NCI-H187 (cell line): ENCODE measurements at regions not wholly inside any gene's neighbourhood (a gene's known extent, or its start where the extent isn't known, plus 50 kb on each side); places are given as distances from the start of the nearest gene placed in this dataset.

ENCODE experiments used
- DNase-seq, 2 experiments: peaks; one replicate each; lab custom pipeline; 2025; lab: John Stamatoyannopoulos, UW

DNA sequence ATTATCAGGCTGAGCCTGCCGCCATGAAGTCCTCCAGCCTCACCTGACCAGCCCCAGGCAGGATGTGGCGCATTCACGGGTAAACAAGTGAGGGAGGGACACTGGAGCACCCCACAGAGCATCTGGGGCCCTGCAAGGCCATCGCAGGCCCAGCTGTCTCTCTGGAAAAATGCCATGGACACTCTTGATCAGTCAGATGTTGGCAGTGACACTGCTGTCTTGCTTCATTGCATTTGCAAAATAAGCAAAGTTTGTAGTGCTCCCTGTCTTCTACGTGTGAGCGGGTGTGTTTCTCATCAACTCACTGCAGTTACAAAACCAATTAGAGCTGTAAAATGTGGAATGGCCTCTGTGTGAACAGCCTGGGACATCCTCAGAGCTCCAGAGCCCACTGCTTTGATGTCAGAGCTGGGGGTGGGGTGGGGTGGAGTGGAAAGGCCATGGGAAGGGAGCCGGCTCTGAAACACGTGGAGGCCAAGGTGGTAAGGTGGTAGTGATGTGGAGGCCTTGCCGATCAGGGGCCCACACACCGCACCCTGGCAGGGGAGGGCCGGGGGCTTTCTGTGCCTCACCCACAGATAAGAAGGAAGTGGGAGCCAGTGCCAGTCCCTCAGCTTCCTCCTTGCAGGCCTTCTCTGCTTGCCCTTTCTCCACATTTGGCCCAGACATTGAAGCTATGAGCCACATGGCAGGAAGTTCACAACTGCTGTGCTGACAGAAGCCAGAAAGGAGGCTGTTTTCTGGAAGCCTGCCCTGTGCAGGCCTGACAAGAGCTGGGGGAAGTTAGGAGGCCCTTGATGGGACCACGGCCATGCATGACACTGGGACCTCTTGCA, 254.9 kb downstream of the RHOU start:
- DNase-seq, result no peak

DNA sequence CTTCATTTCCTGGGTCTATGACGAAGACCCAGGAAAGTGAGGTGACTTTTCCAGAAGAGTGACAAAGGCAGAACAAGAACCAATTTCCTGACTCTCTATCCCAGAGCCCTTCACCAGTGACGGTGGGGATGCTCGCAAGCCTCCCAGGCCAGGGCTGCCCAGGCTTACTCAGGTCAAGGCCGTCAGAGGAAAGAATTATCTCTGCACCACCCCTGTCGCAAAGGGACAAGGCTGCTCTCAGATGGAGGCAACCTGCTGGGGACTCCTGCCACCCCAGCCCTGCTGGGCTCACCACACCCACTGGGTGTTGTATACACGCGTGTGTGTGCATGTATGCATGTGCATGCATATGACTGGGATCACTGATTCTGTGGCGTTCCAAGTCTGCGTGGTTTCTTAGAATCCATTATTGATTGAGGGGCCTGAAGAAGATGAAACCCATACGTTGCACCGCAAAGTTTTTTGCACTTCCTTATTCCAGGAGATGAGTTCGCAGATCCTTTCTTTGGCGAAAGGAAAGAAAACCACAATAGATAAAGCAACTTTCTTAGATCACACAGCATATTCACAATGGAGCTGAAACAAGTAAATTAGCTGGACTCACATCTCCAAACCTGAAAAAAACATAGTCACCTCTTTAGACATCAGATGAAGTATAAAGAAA, 255.8 kb downstream of the RHOU start:
- no peak for DNase-seq

DNA sequence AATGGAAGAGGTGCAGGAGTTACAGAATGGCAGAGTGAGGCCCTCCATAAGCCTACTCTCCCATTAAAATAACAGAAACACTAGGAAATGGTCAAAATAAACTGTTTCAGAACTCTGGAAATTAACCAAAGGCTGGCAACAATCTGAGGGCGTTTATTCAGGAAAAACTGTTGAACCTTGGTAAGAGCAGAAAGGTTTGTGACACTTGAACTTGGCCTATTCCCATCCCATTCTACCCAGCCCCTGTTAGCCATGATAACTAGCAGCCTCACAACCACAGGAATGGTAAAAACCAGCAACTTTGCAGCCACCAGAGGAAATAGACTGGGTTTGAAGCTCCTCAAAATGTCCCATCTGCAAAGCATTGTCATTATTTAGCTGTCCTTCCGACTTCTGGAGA, 256.8 kb downstream of the RHOU start:
- DNase-seq, result no peak

DNA sequence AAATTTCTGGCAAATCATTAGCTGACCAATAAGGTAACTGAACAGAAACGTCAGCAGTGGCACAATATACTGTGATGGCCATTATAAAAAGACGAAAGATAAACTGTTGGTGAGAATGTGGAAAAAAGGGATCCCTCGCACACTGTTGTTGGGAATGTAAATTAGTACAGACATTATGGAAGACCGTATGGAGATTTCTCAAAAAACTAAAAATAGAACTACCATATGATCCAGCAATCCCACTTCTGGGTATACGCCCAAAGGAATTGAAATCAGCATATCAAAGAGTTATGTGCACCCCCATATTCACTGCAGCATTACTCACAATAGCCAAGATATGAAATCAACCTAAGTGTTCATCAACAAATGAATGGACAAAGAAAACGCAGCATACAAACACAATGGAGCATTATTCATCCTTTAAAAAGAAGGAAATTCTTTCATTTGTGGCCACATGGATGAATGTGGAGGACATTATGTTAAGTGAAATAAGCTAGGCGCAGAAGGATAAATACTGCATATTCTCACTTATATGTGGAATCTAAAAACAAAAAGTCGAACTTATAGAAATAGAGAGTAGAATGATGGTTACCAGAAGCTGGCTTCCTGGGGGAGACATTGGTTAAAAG, 257.7 kb downstream of the RHOU start:
- DNase-seq, result no peak

DNA sequence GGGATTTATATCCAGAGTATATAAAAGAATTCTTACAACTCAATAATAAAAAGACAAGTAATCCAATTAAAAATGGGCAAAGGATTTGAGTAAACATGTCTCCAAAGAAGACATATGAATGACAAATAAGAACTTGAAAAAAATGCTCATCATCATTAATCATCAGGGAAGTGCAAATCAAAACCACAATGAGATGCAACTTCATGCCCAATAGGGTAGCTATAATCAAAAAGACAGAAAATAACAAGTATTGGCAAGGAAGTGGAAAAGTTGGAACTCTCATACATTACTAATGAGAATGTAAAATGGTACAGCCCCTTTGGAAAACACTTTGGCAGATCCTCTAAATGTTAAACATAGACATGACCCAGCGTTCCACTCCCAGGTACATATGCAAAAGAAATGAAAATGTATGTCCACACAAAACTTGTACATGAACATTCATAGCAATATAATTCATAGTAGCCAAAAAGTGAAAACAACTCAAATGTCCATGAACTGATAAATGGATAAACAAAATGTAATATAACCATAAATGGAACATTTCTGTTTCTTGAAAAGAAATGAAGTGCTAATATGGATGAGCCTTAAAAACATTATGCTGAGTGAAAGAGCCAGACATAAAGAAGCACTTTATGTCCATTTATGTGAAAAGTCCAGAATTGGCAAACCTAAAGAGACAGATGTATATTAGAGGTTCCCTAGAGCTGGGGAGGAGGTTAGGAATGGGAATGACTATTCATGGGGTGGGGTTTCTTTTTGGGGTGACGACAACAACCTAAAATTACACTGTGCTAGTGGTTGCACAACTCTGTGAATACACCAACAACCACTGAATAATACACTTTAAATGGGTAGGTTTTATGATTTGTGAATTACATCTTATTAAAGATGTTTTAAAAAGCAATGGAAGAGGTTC, 259.7 kb downstream of the RHOU start:
- no peak for DNase-seq

DNA sequence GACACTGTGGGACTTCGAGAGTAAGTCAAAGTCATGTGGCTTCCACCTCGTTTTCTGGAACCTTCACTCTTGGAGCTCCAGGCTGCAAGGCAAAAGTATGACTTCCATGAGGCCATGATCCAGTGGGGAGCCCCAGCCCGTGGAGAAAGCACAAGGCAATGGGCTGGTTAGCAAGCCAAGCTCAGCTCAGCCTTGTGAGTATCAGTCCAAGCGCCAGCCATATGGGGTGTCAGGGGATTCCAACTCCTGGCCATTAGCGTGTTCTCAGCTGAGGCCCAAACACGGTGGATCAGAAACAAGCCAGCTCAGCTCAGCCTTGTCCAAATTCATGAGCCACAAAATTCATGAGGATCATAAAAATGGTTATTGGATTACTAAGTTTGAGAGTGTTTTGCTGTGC, 261.0 kb downstream of the RHOU start:
- no peak for DNase-seq

DNA sequence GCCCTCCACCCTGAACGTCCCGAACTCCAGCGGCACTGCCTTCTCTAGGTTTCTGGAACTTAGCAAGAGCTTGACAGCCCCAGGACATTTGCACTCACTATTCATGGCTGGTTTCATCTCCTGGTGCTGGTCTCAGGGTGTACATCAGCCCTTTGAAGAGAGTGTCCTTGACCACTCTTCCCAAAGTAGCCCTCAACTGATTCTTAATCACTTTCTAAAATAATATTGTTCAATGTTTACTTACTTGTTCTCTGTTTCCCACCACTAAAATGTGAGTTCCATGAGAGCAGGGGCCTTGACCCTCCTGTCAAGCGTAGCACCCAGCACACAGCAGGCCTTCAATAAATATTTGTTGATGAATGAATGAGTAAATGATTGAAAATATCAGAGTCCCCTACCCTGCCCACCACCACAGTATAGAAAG, 262.5 kb downstream of the RHOU start:
- DNase-seq, result no peak

DNA sequence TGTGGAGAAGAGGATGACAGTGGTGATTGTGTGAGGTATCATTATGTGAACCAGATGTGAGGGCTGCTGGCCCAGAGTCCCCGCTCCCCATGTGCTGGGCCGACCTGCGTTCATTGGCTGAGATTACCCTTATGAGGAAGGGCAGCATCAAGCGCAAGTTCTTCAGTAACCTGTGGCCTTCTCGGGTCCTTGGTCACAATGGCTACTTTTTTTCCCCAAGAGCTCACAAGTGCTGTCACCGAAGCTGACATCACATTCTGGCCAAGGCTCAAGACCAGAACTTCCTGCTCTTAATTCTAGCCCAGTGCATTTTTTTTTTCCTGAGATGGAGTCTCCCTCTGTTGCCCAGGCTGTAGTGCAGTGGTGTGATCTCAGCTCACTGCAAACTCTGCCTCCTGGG, 262.9 kb downstream of the RHOU start:
- DNase-seq, result no peak

DNA sequence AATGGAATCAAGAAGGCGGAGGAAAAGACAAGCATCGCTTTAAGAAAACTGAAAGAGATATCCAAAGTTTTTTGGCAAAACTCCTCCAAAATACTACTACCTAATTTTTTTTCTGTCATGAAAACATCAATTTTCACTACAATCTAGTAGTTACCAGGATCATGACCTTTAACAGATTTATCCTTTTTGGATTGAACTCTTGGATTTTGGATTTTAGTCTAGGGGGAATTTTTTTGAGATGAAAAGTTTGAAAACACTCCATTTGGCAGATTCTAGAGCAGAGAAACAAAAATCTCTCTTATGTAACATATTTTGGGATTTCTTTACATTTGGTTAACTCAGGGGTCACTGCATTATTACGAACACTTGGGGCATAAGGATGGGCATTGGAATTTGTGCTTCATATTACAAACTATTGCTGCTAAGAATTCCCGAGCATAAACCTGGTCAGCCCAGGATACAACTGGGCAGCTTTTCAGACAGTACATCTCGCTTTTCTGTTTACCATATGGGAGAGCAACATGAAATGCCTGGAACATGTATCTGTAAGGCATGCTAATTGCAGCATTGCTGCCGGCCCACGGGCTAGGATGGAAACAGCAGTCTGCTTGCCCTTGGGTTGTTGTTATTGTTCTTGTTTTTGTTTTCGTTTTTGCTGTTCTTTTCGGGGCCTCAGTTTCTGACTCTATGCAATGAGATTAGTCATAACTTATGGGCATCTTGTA, 264.3 kb downstream of the RHOU start:
- no peak for DNase-seq

DNA sequence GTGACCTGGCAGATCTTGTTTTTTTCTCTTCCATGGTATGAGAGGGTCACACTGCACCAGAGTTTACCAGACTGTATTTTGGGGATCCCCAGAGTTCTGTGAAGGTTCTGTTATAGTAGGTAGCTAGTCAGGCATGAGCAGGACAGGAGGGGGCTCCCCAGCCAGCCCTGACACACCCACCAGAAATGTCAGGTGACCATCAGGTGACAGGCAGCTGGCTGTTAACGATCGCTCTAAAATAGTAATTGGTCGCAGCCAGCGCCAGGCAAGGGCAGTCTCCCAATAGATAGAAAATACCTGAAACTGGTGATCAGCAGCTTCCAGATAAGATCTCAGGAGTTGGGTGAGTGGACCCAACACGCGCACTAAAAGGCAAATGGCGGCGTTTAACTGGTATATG, 264.9 kb downstream of the RHOU start:
- DNase-seq, result no peak

DNA sequence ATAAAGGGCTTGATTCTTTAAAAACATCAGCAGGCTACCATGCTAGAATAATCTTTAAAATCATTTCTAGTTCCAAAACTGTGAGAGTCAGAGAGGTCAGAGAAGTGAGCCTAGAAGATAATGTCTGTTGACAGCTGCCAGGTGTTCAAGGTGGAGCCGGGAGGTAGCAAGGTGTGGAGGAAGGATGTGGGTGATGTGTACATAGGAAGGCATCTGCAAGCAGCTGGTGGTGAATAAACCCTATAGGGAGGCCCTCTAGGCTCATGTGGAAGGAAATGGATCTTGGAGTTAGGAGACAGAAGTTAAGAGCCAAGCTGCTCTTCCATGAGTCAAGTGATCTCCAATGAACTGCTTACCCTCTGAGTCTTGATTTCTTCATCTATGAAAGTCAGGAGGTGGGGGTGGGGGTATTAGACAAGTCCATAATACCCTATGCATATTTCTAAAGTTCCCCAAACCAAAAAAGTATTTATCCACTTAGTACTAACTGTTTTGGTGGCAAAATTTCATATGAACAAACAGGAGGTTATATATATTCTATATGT, 266.3 kb downstream of the RHOU start:
- no peak for DNase-seq

DNA sequence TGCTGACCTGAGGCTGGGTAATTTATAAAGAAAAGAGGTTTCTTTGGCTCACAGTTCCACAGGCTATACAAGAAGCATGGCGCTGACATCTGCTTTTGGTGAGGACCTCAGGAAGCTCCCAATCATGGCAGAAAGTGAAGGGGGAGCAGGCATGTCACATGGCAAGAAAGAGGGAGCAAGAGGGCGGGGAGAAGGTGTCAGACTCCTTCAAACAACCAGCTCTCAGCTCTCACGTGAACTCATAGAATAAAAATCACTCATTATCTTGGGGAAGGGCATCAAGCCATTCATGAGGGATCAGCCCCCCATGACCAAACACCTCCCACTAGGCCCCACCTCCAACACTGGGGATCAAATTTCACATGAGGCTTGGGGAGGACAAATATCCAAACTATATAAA, 266.8 kb downstream of the RHOU start:
- no peak for DNase-seq

DNA sequence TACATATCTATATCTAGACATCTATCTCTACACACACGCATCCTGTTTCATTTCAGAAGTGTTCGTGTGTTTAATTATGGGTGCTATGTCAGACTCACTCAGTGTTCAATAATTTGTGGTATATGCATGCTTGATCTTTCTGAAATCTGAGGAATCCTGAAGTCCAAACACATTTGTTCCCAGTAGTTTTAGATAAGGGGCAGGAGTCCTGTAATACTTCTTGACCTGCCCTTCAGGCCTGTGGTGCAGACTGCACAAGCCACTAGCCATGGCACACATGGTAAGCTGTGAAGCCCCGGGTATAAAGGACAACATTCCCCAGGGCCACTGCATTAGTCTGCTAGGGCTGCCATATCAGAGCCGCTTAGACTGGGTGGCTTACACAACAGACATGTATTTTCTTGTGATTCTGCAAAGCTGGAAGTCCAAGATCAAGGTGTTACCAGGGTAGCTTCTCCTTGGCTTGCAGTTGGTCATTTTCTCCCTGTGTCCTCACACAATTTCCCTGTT, 267.2 kb downstream of the RHOU start:
- no peak for DNase-seq

DNA sequence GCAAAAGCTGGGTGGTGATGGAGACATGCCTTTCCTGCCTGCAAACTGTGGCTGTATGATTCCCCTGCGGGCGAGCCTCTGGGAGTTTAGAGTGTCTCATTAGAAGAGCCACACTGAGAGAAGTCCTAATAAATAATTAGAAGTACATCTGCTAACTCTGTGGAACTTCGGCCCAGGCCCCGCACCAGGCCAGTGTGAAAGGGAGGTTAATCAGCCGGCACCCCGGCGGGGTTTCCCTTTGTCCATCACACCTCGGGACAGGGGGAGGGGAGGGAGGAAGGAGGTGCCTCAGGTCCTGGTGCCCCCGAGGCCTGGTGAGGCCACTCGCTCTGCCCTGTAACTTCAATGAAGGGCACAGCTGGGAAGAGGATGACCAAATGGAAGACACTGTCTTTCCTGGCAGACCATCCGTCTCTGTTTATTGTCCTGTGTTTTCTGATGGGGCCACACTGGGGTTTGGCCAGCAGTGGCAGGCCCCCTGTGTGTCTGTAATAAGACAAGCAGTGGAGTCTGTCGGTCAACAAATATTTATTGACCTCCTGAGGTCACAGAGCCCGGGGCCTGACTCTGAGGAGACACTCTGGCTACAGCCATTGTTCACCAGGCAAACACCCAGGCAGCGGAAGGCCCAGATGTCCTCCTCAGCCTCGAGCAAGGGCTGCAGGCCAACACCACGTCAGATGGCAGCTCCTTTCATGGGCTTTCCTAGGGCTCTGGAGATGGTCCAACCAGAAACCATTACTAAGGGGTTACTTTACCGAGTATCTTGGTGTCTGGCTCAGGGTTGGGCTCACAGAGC, 267.5 kb upstream of the RAB4A start:
- no peak for DNase-seq

DNA sequence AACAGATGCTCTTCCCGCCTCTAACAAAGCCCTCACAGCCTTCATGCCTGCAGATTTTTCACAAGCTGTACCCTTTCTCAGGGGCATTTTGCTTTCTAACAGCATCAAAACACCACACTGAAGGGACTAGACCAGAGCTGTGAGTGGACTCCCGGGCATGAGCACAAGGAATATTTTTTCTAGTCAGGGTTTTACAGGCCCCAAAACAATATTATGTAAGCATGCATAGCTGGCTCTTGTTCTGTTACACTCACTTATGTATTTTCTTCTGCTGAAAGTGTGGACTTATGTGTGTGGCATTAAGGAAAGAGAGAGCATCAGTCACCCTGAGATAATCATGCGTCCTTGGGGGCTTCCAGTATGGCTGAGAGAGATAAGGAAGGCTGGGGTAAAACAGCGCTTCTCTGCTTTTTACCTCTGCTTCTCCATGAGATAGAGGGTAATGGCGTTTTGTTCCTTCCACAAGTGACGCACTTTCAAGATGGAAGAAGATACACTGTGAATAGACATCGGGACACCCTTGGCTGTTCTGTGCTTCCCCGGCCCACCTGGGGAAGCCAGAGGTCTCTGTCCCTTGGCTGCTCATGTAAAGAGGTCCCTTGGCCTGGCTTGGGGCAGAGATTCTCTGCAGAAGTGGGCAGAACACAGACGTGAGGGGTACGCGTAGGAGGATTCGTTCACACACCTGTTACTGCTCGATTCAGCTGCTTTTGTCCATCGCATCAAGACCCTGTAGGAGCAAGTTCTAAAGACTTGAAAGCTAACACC, 266.7 kb upstream of the RAB4A start:
- DNase-seq, result no peak

DNA sequence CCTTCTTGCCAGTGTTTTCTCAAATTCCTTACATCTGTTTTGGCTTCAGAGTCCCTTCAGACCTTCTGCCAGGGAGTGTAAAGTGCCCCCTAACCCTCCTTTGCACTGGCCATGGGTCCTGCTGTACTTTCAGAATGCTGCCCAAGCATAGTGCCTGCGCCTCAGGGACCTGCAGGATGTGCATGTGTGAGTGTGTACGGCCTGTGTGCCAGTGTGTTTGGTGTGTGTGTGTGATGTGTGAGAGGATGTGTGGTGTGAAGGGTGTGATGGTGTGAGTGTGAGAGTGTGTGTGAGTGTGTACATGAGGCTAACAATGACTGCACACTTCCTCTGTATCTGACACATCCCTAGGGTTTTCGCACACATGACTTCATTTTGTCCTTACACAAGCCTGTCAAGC, 265.8 kb upstream of the RAB4A start:
- no peak for DNase-seq

DNA sequence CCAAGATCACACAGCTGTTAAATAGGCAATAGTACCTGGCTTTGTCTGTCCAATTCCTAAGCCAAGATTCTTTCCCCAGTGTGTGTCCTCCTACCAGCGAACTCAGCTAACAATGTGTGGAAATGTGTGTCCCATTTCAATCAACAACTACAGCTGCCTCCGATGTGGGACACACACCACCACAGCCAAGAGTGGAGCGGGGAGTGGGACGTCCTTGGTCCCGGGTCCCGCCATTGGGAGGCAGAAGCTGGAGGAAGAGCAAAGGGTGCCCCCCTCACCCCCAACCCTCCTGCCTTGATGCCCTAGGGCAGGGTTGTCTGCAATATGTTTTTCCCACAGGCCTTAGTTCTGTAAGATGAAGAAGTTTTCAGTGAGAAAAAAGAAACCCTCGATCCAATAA, 265.4 kb upstream of the RAB4A start:
- DNase-seq, result no peak

DNA sequence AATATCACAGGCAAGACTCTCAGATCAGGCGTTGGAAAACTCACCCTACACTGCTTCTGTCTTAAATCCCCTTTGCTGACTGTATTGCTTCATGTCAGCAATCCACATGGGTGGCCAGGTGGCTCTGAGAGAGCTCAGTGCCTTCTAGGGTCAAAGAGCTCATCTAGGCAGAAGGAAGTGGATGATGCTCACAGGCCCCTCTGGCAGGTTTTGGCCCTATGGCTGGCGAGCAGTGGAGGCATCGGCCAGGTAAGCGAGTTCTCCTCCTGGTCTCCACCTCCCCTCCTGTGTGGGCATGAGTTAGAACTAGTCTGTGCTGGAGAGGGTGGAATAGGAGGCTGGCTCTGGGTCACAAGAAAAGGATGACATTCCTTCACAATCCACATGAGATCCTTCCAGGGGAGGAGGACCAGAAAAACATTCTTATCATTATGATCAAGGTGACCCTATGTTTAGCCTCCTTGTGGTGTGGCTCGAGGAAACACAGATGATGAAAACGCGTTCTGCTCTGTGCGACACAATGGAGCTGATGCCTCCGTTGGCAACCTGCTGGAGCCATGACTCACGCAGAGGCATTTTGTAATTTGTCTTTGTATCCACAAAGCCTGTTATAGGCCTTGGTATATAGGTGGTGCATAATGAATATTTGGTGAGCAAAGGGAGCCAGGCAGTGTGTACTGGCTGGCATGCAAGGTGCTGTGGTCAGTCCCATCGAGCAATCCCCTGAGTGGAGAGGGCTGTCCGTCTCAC, 264.6 kb upstream of the RAB4A start:
- no peak for DNase-seq

DNA sequence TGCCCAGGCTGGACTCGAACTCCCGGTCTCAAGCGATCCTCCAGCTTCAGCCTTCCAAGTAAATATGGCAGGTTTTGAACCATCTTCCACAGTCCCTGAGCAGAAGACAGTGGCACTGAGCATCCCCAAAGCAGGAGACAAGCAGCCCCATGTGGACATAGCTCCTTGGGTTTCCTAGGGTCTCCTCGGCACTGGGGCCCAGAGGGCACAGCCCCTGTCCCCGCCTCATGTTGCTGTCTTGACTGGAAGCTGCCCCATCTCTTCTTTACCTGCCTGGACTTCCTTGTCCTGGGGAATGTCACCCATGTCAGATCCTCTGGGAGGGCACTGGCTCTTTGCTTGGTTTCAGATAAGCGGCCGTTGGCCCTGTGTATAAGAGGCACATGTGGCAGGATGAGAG, 263.7 kb upstream of the RAB4A start:
- no peak for DNase-seq
